ENCODE measurements at regions not wholly inside any gene's neighbourhood (a gene's known extent, or its start where the extent isn't known, plus 50 kb on each side); places are given as distances from the start of the nearest gene placed in this dataset.

DNA sequence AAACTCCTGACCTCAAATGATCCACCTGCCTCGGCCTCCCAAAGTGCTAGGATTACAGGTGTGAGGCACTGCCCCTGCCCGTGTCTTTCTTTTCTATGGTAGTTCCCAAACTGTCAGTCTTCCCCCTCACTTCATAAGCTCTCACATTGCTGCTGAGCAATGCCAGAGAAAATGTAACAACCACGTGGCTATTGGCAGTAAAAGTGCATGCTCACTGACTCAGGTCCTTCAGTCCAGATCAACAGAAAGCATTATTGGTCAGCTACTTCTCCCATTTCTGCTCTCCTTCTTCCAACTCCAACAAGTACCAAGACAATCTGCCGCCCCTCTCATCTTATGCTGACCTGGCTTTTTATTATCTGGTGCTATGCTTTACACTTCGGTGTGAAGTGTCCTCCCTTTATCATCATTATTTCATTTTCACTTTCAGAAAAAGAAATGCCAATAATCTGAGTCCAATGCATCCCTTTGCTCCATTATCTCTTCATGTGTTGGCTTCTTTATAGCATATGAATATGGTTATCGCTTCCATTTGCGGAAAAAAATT is 133.8 kb upstream of the UGT8 start:
- TF ChIP-seq POLR2A (IDR thresholded peaks at IDR 0.05; ENCODE audit: low read depth, low read length) (no peak), POLR2AphosphoS5 (IDR thresholded peaks at IDR 0.05; ENCODE audit: low read depth, low read length) (no peak), TAF1 (IDR thresholded peaks at IDR 0.05; ENCODE audit: borderline replicate concordance, low read depth, low read length) (no peak)
